B cell (primary cell): ENCODE measurements at regions not wholly inside any gene's neighbourhood (a gene's known extent, or its start where the extent isn't known, plus 50 kb on each side); places are given as distances from the start of the nearest gene placed in this dataset.

Experiments
- ATAC-seq: fragments of 200-7000 bp; cut with Tn5 transposase; one replicate; pipeline ENCODE4 v1.10.0; 2021; ENCODE audit warnings: low read depth, mild to moderate bottlenecking, moderate number of reproducible peaks, moderate library complexity
- CTCF ChIA-PET: fragments of 350-600 bp; sonication (Branson Sonifier 250); formaldehyde crosslinking; loops from one replicate; lab custom pipeline; 2021; ENCODE audit warnings: antibody characterized with exemption, inconsistent platforms; lab: Charles Lee
- POLR2A ChIA-PET: fragments of 350-600 bp; sonication (Branson Sonifier 250); formaldehyde crosslinking; loops from one replicate; lab custom pipeline; 2021; ENCODE audit warnings: antibody characterized with exemption; lab: Charles Lee
- DNase-seq: peaks from one replicate; pipeline ENCODE4 v3.0.0; 2013
- H2AFZ ChIP-seq: 2 replicates; pipeline ENCODE4 v1.6.1; 2012; ENCODE audit warnings: mild to moderate bottlenecking, low read depth, low read length; ENCODE audit not compliant: insufficient read depth, poor library complexity, severe bottlenecking
- H3K27ac ChIP-seq, 2 donors: 1 replicate in 1 of 2; 2 replicates in 1 of 2; pipeline ENCODE4 v1.5.1; 2012 to 2013; ENCODE audit warnings: low read length in 2 of 2, mild to moderate bottlenecking in 2 of 2, moderate library complexity in 1 of 2
- H3K27me3 ChIP-seq, 4 experiments: fragments of 200-600 bp in 1 of 4; sonication (generic) in 1 of 4; replicated peaks in 1 of 4; 1 replicate in 2 of 4; 2 replicates in 2 of 4; pipeline versions ENCODE4 v1.6.1 to v1.7.0; 2013 to 2016; ENCODE audit warnings: low read length in 3 of 4, mild to moderate bottlenecking in 2 of 4, mixed read lengths in 1 of 4, moderate library complexity in 1 of 4; ENCODE audit not compliant: insufficient read depth in 4 of 4, control insufficient read depth in 3 of 4; ENCODE audit errors: control extremely low read depth in 1 of 4
- H3K36me3 ChIP-seq, 2 experiments: replicated peaks in 1 of 2; 1 replicate in 1 of 2; 2 replicates in 1 of 2; pipeline versions ENCODE4 v1.6.1 to v1.7.1; 2013; ENCODE audit warnings: low read length in 1 of 2; ENCODE audit not compliant: insufficient read depth in 2 of 2, control insufficient read depth in 1 of 2; ENCODE audit errors: control extremely low read depth in 1 of 2, extremely low read depth in 1 of 2
- H3K4me1 ChIP-seq, 2 donors: fragments of 200-600 bp in 1 of 2; sonication (generic) in 1 of 2; 1 replicate in 1 of 2; 2 replicates in 1 of 2; pipeline versions ENCODE4 v1.5.1 to v1.6.1; 2013 to 2017; ENCODE audit warnings: low read length in 2 of 2; ENCODE audit not compliant: control insufficient read depth in 2 of 2, insufficient read depth in 2 of 2
- H3K4me2 ChIP-seq: replicated peaks from 2 replicates; pipeline ENCODE3; 2012; ENCODE audit warnings: mild to moderate bottlenecking, low read depth, low read length; ENCODE audit not compliant: poor library complexity, severe bottlenecking
- H3K4me3 ChIP-seq, 5 experiments: fragments of 200-600 bp in 1 of 5; sonication (generic) in 1 of 5; 1 replicate in 3 of 5; 2 replicates in 2 of 5; pipeline versions ENCODE4 v1.5.1 to v1.7.0; 2011 to 2016; ENCODE audit warnings: low read length in 4 of 5, mild to moderate bottlenecking in 4 of 5, low read depth in 2 of 5, control low read depth in 1 of 5, moderate library complexity in 1 of 5; ENCODE audit not compliant: insufficient read depth in 1 of 5; ENCODE audit errors: control extremely low read depth in 1 of 5, extremely low read depth in 1 of 5
- H3K79me2 ChIP-seq: fragments of 200-600 bp; sonication (generic); one replicate; pipeline ENCODE4 v1.6.0; 2016; ENCODE audit warnings: low read length; ENCODE audit not compliant: control insufficient read depth, insufficient read depth
- H3K9ac ChIP-seq: fragments of 200-600 bp; sonication (generic); 2 replicates; pipeline ENCODE4 v1.6.1; 2017; ENCODE audit warnings: mild to moderate bottlenecking, low read length, moderate library complexity
- H3K9me3 ChIP-seq, 3 donors: one replicate each; pipeline versions ENCODE4 v1.6.1 to v1.7.1; 2013; ENCODE audit warnings: low read length in 2 of 3; ENCODE audit not compliant: control insufficient read depth in 2 of 3, insufficient read depth in 1 of 3; ENCODE audit errors: control extremely low read depth in 1 of 3
- H4K20me1 ChIP-seq: 2 replicates; pipeline ENCODE4 v1.6.0; 2012; ENCODE audit warnings: mild to moderate bottlenecking, low read length; ENCODE audit not compliant: insufficient read depth, control insufficient read depth, poor library complexity, severe bottlenecking
- H3K27ac Mint-ChIP-seq: one replicate; pipeline ENCODE4 v1.8.0; 2021; ENCODE audit warnings: mixed read lengths
- H3K27me3 Mint-ChIP-seq: one replicate; pipeline ENCODE4 v1.8.0; 2021; ENCODE audit warnings: mixed read lengths
- H3K4me1 Mint-ChIP-seq: one replicate; pipeline ENCODE4 v1.8.0; 2021; ENCODE audit warnings: mixed read lengths
- H3K4me3 Mint-ChIP-seq: one replicate; pipeline ENCODE4 v1.8.0; 2021; ENCODE audit warnings: mixed read lengths
- H3K9me3 Mint-ChIP-seq: one replicate; pipeline ENCODE4 v1.8.0; 2022; ENCODE audit warnings: mixed read lengths; ENCODE audit not compliant: insufficient read depth
- EZH2 ChIP-seq: IDR thresholded peaks from 2 replicates; pipeline ENCODE4 v1.6.1; 2012; ENCODE audit warnings: borderline replicate concordance, low read depth, mild to moderate bottlenecking, moderate library complexity, low read length; ENCODE audit not compliant: insufficient read depth, poor library complexity, severe bottlenecking
- intact Hi-C: fragments of 100-400 bp; cut with micrococcal nuclease; formaldehyde crosslinking; loops from one replicate; pipeline ENCODE4 v1.10.0; 2022
- TF ChIP-seq, protein P1 (sequence below): fragments of 200-600 bp; IDR thresholded peaks from one replicate; pipeline ENCODE4 v1.8.0; 2022; ENCODE audit warnings: antibody characterized with exemption, mild to moderate bottlenecking

DNA sequence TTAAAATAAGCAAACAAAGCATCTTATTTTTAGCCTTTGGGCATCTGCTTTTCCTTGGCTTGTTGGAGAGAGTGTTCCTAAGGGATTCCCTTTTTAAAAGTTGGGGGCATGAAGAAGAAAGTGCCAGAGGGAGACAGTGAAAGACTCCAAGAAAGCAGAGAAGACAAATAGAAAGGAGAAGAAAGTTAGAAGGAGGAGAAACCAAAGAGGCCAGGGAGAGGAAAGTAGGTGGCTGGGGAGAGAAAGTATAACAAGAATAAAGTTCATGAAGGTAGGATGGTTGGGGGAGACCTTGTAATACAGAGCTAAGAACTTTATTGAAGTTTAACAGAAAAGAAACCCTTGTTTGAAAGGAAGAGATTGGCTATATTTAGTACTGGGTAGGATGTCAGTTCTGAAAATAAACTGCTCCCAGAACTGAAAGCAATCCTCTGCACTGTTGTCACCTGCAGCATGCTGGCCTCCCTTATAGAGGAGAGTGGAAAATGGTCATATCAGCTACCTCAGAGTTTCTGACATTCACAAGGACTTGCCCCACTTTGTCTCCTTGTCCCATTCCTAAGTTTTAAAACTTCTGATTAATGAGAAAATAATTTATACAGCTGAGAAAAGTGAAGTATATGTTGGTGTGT is 125.3 kb upstream of the VAMP7 start:
- no peaks in the 10 kb centered on the region for H3K27me3 Mint-ChIP-seq
- POLR2A ChIA-PET = no interaction called here
- ATAC-seq = no peak

GRCh38 chrX:155751131-155751530 is 130.0 kb upstream of the VAMP7 start:
- H2AFZ ChIP-seq = no peak overlapping the region
- POLR2A ChIA-PET = no interaction called here

More for the DNA sequence above, 125.3 kb upstream of the VAMP7 start:
- Mint-ChIP-seq H3K9me3 (no peaks in the 10 kb centered on the region), H3K27ac (no peak overlapping the region), H3K4me1 (no peaks in the 10 kb centered on the region), H3K4me3 (no peak overlapping the region)
- Histone ChIP-seq H3K4me1 (no peaks in the 10 kb centered on the region), H3K27ac (no peak overlapping the region), H3K9ac (no peak overlapping the region), H3K27me3 (no peaks in the 10 kb centered on the region), H3K9me3 (peaks cover 0 to 3% (median 0%) of the 10 kb centered on the region in 3 donors), H3K36me3 (no peaks in the 10 kb centered on the region), H3K4me2 (no peak overlapping the region), H2AFZ (no peak overlapping the region), H3K4me3 (no peak overlapping the region), H4K20me1 (no peaks in the 10 kb centered on the region), H3K79me2 (no peaks in the 10 kb centered on the region)
- CTCF ChIA-PET = no interaction called here
- TF ChIP-seq, protein P1, sequence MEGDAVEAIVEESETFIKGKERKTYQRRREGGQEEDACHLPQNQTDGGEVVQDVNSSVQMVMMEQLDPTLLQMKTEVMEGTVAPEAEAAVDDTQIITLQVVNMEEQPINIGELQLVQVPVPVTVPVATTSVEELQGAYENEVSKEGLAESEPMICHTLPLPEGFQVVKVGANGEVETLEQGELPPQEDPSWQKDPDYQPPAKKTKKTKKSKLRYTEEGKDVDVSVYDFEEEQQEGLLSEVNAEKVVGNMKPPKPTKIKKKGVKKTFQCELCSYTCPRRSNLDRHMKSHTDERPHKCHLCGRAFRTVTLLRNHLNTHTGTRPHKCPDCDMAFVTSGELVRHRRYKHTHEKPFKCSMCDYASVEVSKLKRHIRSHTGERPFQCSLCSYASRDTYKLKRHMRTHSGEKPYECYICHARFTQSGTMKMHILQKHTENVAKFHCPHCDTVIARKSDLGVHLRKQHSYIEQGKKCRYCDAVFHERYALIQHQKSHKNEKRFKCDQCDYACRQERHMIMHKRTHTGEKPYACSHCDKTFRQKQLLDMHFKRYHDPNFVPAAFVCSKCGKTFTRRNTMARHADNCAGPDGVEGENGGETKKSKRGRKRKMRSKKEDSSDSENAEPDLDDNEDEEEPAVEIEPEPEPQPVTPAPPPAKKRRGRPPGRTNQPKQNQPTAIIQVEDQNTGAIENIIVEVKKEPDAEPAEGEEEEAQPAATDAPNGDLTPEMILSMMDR = no peak
- TF ChIP-seq EZH2 = no peak
- DNase-seq = no peak
- intact Hi-C loops = no loop called here

More at GRCh38 chrX:155751131-155751530, 130.0 kb upstream of the VAMP7 start:
- no peaks in the 10 kb centered on the region for H3K27me3 Mint-ChIP-seq
- H4K20me1 ChIP-seq = no peaks in the 10 kb centered on the region
- no peaks in the 10 kb centered on the region for H3K4me1 ChIP-seq
- CTCF ChIA-PET = no interaction called here
- no peak overlapping the region for H3K4me2 ChIP-seq
- H3K27ac Mint-ChIP-seq = no peak overlapping the region
- H3K36me3 ChIP-seq = no peaks in the 10 kb centered on the region
- H3K9me3 Mint-ChIP-seq = no peaks in the 10 kb centered on the region
- H3K4me3 Mint-ChIP-seq = no peak overlapping the region
- no peak overlapping the region for H3K9ac ChIP-seq
- H3K79me2 ChIP-seq = no peaks in the 10 kb centered on the region
- H3K27me3 ChIP-seq = no peaks in the 10 kb centered on the region
- ATAC-seq = no peak
- intact Hi-C loops = no loop called here
- TF ChIP-seq, protein P1 = no peak
- no peak for TF ChIP-seq EZH2
- no peaks in the 10 kb centered on the region for H3K9me3 ChIP-seq
- no peak overlapping the region for H3K4me3 ChIP-seq
- DNase-seq = no peak
- no peaks in the 10 kb centered on the region for H3K4me1 Mint-ChIP-seq
- no peak overlapping the region for H3K27ac ChIP-seq
